NCI-H82 (cell line): ENCODE measurements at regions not wholly inside any gene's neighbourhood (a gene's known extent, or its start where the extent isn't known, plus 50 kb on each side); places are given as distances from the start of the nearest gene placed in this dataset.

ENCODE experiments used
- DNase-seq: peaks from one replicate; lab custom pipeline; 2025; lab: John Stamatoyannopoulos, UW

DNA sequence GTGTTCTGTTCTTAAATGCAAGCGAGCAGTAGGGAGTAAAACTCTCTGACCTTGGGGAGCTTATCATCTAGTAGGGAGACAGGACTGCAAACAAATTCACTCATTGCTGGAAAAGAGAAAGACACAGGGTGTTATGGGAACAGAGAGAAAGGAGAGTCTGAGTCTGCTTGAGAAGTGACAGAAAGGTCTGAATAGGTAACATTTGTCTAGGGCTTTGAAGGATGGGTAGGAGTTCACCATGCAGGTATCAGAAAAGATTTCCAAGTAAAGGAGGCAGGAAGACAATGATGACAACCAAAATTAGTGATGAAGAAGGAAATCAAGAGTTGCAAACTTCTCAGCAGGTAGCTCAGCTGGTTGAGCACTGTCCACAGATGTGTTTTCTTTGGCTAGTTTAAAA, 93.6 kb upstream of the GPR139 start:
- no peak for DNase-seq

GRCh38 chr16:20166531-20167235, 93.0 kb upstream of the GPR139 start:
- DNase-seq: peak; percentile 6

DNA sequence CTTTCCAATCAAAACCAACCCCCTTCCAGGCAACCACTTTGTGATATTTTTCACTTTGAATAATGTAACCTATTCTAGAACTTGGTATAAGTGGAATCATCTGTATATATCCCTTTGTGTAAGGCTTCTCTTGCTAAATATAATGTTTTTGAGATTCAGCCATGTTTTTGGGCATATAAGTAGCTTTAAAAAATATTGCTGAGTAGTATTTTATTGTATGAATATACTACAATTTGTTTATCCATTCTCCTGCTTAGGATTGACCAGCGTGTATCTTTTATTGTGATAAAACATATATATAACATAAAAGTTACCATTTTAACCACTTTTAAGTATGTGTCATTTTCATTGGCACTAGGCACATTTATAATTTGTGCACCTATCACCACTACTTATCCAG, 79.8 kb upstream of the GPR139 start:
- DNase-seq: no peak

DNA sequence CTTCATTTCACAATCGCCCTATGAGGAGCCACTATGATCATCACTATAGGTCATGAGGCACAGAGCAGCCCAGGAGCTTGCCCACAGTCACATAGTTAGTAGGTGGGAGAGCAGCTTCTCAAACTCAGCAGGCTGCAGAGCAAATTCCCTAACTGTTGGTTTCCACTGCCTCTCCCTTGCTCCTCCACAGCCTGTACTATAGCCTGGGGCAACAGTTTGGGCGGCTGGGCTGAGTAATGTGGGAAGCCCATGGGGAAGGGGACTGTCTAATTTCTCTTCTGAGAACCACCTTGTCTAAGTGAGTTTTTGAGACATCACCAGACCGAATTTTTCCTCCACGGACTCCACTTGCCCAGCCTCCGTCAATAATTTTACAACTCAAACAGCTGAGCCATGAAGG, 73.4 kb upstream of the GPR139 start:
- DNase-seq: peak; percentile 47

DNA sequence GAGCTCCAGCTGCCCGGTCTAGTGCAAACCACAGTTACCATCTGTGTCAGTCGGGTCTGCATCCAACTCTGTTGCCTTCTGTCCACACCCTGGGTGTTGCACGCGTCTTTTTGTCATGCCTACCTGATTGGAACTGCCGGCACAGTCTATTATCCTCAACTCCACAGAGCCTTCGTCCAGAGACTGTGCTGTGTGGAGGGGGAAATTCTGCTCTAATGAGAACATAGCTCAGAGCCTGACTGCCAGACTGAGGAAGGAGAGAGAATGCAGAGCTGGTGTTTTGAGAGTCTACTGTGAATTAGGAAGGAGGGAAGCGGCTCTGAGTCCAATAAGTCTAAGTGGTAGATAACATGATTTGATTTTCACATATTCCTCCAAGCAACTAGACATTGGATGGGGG, 68.3 kb upstream of the GPR139 start:
- no peak for DNase-seq

DNA sequence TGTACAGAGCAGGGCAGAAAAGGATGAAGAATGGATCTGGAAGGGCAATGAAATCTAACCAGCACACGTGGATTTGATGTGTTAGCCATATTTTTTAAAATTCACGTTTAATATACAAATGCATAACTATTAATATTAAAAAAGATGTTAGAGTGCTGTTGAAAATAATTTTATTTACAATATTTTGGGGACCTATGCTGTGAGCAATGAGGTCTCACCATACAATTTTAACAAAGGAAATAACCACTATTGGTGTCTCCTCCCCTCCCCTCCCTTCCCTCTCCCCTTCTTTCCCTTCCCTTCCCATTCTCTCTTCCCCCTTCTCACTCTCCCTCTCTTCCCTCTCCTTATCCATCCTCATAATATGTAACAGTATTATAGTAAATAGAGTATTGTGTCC, 64.2 kb upstream of the GPR139 start:
- DNase-seq: no peak

- no peak for DNase-seq
Measured at GRCh38 chr16:20137194-20137593, 63.5 kb upstream of the GPR139 start.

DNA sequence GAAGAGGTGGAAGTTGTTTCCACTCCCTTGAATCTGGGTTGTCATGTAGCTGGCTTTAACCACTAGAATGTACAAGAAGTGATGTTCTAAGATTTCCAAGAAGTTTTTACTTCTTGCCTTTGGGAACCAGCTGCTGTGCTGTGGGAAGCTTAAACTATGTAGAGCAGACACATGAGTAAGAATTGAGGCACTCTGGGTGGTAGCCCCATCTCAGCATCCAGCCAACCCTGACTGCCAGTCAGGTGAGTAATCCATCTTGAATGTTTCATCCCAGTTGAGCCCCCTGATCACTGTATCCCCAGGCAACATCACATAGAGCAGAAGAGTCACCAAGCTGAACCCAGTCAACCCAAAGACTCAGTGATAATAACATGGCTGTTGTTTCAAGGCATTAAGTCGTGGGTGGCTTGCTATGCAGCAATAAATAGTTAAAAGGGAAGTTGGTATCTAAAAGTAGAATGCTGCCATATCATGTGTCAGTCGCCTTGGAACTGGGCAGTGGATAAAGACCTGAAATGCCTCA, 62.8 kb upstream of the GPR139 start:
- no peak for DNase-seq

GRCh38 chr16:20129375-20129774, 55.7 kb upstream of the GPR139 start:
- no peak for DNase-seq
